Bronchial epithelial cell (primary cell): ENCODE measurements at regions not wholly inside any gene's neighbourhood (a gene's known extent, or its start where the extent isn't known, plus 50 kb on each side); places are given as distances from the start of the nearest gene placed in this dataset.
"Not testable (repeated sequence)": the region's sequence is repeated elsewhere in the genome, so short reads cannot be mapped to it uniquely, and the experiment has no call there.

Experiments
- DNase-seq: peaks from one replicate; pipeline ENCODE4 v3.0.0-alpha.2; 2010; ENCODE audit warnings: low read depth
- FAIRE-seq: peaks from 2 replicates; lab custom pipeline; 2011; peaks lifted over from hg19 to GRCh38; lab: Jason Lieb, UNC
- H3K27me3 ChIP-seq: 2 replicates; pipeline ENCODE4 v1.5.1; 2011; ENCODE audit warnings: low read length; ENCODE audit not compliant: control insufficient read depth, insufficient read depth
- H3K36me3 ChIP-seq: 2 replicates; pipeline ENCODE4 v1.5.1; 2011; ENCODE audit warnings: low read length; ENCODE audit not compliant: control insufficient read depth, insufficient read depth
- H3K4me3 ChIP-seq: 2 replicates; pipeline ENCODE4 v1.5.1; 2011; ENCODE audit warnings: mild to moderate bottlenecking, low read depth, low read length, control low read depth

DNA sequence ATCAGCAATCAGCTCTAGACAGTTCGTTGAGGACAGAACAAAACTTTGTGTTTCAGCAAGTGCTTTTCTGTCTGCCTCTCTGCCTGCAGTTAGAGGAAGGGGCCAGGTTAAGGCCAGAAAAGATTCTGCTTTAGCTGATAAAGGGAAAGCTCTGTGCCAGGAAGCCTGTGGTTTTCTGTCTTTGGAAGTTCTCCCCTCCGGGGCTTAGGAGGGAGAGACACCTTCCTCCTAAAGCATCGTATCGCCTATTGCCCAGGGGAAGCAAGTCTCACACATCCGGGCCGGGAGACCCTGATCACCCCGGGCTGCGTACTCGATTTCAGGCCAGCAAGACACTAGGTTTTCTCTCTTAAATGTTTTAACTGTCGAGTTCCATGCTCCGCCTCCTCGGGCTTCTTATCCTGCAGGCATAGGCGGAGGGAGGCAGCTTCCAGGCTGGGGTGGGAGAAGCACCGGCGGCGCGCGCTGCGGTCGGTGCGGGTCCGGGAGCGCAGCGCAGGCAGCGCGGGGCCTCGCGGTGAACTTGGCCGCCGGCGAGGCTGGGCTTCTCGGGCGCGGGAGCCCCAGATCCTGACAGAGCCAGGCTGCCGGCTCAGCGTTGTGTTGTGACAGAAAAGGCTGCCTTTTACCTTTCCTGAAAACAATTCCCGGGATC lies 245.4 kb downstream of the BCL2L11 start:
- H3K27me3 ChIP-seq, FAIRE-seq, DNase-seq, H3K4me3 ChIP-seq, H3K36me3 ChIP-seq: not testable (repeated sequence)

DNA sequence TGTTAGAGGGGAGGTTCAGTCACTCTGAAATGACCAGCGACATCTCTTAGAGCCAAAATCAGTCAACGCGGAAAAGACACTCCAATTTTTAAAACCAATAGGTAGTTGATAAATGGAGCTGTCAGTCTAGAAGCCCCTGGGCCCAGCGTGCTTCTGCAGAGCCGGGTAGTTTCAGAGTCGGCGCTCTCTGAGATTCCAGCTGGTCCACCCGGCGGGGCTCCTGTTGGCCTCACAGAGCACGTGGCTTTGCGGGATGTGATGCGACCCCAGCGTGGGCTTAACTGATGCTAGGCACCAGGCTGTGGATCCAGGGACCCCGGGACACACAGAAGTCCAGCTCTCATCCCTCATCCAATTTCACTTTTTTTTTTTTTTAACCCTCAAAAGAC lies 245.9 kb downstream of the BCL2L11 start:
- not testable (repeated sequence) for FAIRE-seq, H3K27me3 ChIP-seq, DNase-seq, H3K4me3 ChIP-seq, H3K36me3 ChIP-seq

DNA sequence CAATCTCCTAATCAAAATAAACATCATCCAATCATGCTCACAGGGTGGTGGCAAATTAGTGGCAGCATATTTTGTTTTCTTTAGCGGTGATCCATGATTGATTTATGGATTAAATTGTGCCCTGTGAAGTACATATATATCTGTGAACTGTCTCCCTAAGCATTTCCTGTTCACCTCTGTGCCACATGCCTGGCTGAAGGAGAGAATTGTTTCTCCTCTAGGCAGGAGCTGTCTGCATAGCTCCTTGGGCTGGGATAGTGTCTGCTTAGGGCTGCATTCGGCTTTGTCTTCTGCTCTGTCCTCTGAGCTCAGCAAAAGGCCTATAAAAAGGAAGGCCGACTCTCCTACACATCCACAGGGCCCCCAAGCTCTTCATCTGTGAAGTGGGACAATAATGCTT lies 246.4 kb downstream of the BCL2L11 start:
- not testable (repeated sequence) for FAIRE-seq, H3K27me3 ChIP-seq, H3K36me3 ChIP-seq, H3K4me3 ChIP-seq, DNase-seq

DNA sequence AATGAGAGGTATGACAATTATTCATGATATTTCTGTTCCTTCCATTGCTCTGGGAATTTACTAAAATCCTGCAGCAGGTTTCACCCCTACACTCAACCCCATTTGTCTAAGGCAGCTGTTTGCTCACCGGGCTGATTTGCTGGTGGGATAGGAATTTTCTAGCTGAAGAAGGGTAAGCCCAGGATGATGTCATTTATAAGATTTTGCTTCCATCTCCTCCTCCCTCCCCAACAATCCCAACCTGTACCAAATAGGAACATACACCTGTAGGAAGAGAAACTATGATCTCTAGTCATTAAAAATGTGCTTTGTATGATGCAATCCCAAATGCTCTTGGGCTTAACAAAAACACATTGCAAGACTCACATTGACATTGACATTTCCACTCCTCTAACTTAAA lies 247.2 kb downstream of the BCL2L11 start:
- not testable (repeated sequence) for FAIRE-seq, H3K36me3 ChIP-seq

DNA sequence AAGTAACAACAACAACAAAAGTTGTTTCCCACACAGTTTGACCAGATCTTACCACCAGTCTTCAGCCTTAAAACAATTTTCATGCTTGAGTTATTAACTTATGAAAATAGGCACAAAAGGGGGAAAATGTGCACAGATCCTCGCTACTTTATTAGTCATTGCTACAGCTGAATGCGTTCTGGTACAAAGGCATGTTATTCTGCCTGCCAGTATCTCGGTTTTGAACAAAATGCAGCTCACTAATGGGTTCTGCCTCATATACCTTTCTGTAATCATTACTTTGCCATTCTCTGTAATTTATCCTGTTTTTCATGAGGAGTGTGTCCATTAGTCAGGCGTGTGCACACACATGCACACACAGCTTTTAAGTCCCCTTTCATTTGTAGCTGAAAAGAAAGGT lies 247.6 kb downstream of the BCL2L11 start:
- DNase-seq, H3K27me3 ChIP-seq, H3K36me3 ChIP-seq, FAIRE-seq, H3K4me3 ChIP-seq: not testable (repeated sequence)

More for the DNA sequence above, 247.2 kb downstream of the BCL2L11 start:
- not testable (repeated sequence) for H3K4me3 ChIP-seq, H3K27me3 ChIP-seq
- peak; percentile 45 for DNase-seq

DNA sequence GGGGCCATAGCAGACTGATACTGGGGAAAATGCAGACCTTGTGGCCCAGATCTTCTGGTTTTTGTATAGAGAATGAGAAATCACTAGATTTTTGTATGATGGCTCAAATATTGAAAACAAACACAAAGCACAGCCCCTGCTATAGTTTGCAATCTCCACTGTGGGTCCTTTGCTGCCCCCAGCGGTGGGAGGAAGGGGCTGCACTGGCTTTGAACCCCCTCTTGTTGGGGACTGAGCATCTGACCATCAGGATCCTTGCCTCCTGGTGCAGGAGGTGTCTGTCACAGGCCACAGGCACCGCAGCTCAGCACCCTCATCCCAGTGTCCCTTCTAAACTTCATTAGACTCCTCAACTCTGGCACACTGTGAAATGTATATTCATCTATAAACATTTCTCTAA lies 252.3 kb downstream of the BCL2L11 start:
- not testable (repeated sequence) for H3K4me3 ChIP-seq, H3K36me3 ChIP-seq, DNase-seq, H3K27me3 ChIP-seq, FAIRE-seq

DNA sequence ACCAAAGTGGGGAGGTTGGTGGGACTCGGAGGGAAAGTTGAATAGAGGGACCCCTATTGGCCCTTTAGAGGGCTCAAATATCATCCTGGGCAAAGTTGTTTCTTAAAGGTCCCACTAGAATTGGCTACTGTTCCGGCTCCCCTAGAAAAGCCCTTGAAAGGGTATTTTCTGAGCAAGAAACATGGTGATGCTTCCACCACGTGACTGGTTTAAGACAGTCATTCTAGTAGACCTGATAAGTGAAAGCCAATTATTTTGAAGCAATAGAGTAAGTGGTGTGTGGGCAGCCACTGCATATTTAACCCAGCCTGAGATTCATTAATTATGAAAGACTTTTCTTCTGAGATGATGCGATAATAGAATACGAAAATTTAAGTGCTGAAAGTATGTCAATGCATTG lies 253.3 kb downstream of the BCL2L11 start:
- not testable (repeated sequence) for DNase-seq, H3K4me3 ChIP-seq, FAIRE-seq, H3K36me3 ChIP-seq, H3K27me3 ChIP-seq

DNA sequence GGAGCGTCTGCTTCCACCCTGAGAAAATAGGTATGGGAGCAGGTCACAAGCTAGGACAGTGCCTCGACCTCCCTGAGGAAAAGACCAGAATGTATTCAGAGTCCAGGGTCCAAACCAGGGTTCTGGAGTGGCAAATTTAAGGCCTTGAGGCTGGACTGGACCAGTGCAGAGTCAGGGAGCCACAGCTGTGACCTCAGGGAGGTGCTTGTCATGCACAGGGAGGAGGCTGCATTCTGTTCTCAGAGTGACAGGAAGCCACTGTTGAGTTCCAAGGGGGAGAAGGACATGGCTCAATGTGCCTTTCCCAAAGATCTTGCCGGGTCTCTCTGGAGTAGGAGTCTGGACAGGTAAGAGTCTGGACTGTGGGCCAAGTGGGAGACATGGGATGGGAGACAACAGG lies 254.0 kb downstream of the BCL2L11 start:
- FAIRE-seq, DNase-seq, H3K27me3 ChIP-seq, H3K4me3 ChIP-seq, H3K36me3 ChIP-seq: not testable (repeated sequence)

DNA sequence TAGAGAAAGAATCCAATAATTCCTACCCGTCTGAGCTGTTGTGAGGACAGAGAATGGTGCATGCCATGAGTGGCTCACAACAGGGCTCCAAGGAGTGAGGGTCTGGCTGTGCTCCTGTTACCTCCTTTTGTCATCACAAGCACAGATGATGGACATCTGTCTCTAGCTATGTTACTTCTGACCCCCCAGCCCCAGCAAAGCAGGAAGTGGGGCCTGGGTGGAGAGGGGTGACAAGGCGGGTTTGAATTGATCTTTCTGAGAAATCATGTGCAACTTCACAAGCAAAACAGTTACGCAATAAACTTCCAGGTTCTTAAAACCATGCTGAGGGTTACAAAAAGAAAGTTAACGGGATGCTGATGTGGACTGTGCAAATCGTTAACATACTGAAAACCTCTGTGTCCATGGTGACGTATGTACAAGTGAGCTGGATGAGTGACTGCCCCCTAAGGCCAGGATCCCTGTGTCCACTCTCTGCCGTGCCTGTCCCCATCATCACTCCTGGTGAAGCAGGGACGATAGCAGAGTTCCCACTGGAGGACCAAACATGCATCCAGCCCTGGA lies 254.7 kb downstream of the BCL2L11 start:
- DNase-seq, H3K4me3 ChIP-seq, H3K36me3 ChIP-seq, FAIRE-seq, H3K27me3 ChIP-seq: not testable (repeated sequence)

DNA sequence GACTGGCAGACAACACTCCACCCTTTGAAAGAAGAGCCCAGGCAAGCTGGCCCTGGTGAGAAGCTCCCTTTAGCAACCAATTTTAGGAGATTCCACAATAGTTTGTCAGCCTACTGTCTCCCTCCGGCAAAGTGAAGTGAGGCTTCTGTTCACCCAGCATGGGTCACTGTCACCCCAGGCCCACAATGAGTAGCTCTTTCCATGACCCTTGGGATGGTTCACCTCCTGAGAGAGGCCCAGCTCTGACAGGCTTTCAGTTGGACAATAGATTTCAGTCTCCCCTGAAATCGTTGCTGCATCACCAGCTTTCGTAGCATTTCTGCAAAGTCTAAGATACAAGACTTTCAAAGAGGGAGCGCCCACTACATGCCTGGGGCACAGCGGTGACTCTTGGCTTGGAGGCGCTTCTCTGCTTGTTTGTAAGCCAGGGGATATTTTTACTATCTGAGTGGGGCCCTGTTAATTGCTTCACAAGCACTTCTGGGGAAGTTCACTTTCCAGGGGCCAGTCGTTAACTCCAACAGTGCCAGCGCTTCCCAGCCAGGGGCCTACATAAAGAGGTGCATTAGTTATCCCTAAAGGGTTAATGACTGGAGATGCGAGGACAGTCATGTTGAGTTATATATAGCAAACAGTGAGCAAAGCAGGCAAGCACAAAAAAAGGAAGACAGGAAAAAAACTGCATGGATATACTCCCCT lies 255.7 kb downstream of the BCL2L11 start:
- not testable (repeated sequence) for DNase-seq, FAIRE-seq, H3K27me3 ChIP-seq, H3K36me3 ChIP-seq, H3K4me3 ChIP-seq

DNA sequence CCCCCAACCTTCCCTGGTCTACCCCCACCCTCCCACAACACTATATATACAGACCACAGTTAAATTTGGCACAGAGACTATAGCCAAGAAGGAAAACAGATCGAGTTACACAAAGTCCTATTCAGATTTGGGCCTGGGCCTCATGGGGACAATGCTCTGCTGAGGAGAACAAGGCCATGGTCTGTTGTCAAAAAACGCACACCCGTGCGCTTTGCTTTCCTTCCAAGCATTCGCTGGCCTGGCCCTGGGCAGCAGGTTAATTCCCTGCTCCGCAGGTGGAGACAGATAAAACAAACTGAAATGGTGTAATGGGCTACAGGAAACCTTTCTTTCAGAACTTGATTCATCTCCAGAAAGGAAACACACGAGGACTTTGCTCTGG lies 256.2 kb downstream of the BCL2L11 start:
- not testable (repeated sequence) for H3K4me3 ChIP-seq, H3K36me3 ChIP-seq, H3K27me3 ChIP-seq, FAIRE-seq, DNase-seq

DNA sequence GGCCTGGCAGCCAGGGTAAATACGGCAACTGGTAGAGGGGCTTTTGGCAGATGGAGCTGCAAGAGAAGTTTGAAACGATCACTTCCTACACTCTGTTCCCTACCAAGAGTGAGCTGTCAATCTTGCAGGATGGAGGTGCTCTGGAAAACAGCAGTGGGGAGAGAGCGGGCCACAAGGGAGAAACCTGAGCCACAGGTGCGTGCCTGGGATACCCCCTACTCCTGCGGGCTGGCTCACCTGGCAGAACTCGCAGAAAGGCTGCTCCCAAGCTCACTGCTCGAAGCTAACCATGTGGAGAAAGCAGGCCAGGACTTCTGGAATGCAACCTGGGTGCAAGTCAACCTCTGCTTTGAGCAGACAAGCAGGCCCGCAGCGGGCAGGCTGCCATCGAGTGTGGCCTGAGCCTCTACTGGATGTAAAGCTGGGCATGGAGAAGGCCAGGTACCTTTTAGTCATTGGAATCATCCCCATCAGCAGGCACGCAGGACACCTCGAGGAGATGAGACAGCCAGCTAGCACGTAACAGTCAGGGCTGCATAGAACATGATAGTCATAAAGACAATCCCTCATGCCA lies 256.8 kb downstream of the BCL2L11 start:
- not testable (repeated sequence) for H3K36me3 ChIP-seq, FAIRE-seq, DNase-seq, H3K27me3 ChIP-seq, H3K4me3 ChIP-seq

DNA sequence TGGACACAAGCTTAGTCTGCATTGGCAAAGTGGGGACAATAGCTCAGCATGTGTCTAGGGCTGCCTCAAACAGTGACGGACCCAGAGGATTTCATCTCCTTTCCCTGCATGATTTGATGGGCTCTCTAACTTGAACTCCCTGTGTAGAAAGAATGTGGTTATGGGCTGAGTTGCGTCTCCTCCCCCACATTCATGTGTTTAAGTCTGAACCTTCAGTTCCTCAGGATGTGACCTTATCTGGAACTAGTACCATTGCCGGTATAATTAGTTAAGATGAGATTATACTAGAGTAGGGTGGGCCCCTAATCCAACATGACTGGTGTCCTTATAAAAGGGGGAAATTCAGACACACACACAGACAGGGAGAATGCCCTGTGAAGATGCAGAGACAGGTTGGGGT lies 257.6 kb downstream of the BCL2L11 start:
- DNase-seq, H3K27me3 ChIP-seq: not testable (repeated sequence)

DNA sequence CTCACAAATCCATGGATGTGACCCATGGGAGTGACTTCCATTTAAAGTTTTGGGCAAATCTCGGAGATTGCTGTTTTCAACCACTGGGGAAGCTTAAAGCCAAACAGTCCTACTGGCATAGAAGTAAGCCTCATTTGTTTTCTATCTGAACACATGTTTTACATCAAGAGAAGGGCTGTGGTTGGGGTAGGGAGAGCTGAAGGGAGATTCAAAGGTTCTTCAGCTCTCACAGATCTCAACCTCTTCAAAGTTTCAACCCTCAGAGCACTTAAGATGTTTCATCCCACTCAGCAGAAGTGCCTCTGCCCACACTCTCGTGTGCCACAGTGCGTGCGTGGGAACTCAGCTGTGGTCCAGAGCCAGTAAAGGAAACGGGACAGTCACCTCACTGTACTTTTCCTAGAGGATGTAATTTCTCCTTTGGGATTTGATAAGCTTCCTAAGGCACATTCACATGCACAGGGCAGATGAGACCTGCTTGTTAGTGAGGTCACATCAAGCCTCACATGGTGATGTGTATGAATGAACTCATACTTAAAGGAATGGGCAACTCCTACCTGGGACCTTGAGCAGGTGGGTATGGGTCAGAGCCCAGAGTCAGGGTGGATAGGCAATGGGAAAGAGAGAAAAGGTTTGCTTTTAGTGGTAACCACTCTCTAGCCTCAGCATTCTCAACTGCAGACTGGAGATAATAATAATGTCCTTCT lies 260.2 kb downstream of the BCL2L11 start:
- H3K36me3 ChIP-seq, FAIRE-seq, H3K4me3 ChIP-seq, DNase-seq, H3K27me3 ChIP-seq: not testable (repeated sequence)

More for the DNA sequence above, 257.6 kb downstream of the BCL2L11 start:
- not testable (repeated sequence) for H3K4me3 ChIP-seq, H3K36me3 ChIP-seq, FAIRE-seq
